ENCODE measurements at regions not wholly inside any gene's neighbourhood (a gene's known extent, or its start where the extent isn't known, plus 50 kb on each side); places are given as distances from the start of the nearest gene placed in this dataset.

GRCh38 chr6:23637296-23637695 lies 488.7 kb upstream of the NRSN1 start:
- Histone ChIP-seq H3K9me2 (ENCODE audit: insufficient read depth) (no peaks in the 10 kb centered on the region), H3K4me3 (no peak overlapping the region), H3K36me3 (ENCODE audit: low read depth) (no peaks in the 10 kb centered on the region), H3F3A (ENCODE audit: insufficient read depth, low read depth) (no peaks in the 10 kb centered on the region), H4K20me1 (ENCODE audit: insufficient read depth) (no peaks in the 10 kb centered on the region), H3K9me3 (ENCODE audit: insufficient read depth, low read depth) (no peaks in the 10 kb centered on the region), H2AFZ (no peak overlapping the region), H3K79me2 (ENCODE audit: low read depth) (no peaks in the 10 kb centered on the region), H3K4me1 (replicated peaks; ENCODE audit: insufficient read depth) (no peaks in the 10 kb centered on the region), H3K4me2 (no peak overlapping the region), H3K27me3 (ENCODE audit: insufficient read depth, low read depth) (no peaks in the 10 kb centered on the region), H3K27ac (no peak overlapping the region)
- ChIA-PET CTCF (no interaction called here), POLR2A (ENCODE audit: unreplicated experiment) (interaction anchor here (0.6 kb wide), 1 partner anchor 166 kb away, joined by 5 read pairs; no protein-coding TSS in a partner anchor)
- TF ChIP-seq CTCF (conservative IDR thresholded peaks at IDR 0.05): no peak
- no peak for TF ChIP-seq EZH2 (IDR thresholded peaks at IDR 0.05; ENCODE audit: low read depth)
- intact Hi-C loops (cut with micrococcal nuclease; ENCODE audit: unreplicated experiment): no loop called here
- no peak for DNase-seq
- BruUV-seq (replicated peaks): no TSS peak

- no TSS peak for BruUV-seq (replicated peaks)
- intact Hi-C loops (cut with micrococcal nuclease; ENCODE audit: unreplicated experiment): no loop called here
- Histone ChIP-seq H3F3A (ENCODE audit: insufficient read depth, low read depth) (no peaks in the 10 kb centered on the region), H3K9me3 (ENCODE audit: insufficient read depth, low read depth) (no peaks in the 10 kb centered on the region), H3K36me3 (ENCODE audit: low read depth) (no peaks in the 10 kb centered on the region), H3K4me1 (replicated peaks; ENCODE audit: insufficient read depth) (no peaks in the 10 kb centered on the region), H3K9me2 (ENCODE audit: insufficient read depth) (no peaks in the 10 kb centered on the region), H3K4me3 (no peak overlapping the region), H3K4me2 (no peak overlapping the region), H3K79me2 (ENCODE audit: low read depth) (no peaks in the 10 kb centered on the region), H4K20me1 (ENCODE audit: insufficient read depth) (no peaks in the 10 kb centered on the region), H3K27me3 (ENCODE audit: insufficient read depth, low read depth) (no peaks in the 10 kb centered on the region), H2AFZ (no peak overlapping the region), H3K27ac (no peak overlapping the region)
- CTCF ChIA-PET: no interaction called here
- TF ChIP-seq CTCF (conservative IDR thresholded peaks at IDR 0.05) (no peak), EZH2 (IDR thresholded peaks at IDR 0.05; ENCODE audit: low read depth) (no peak)
- POLR2A ChIA-PET (ENCODE audit: unreplicated experiment): no interaction called here
- DNase-seq: no peak
These were observed 483.2 kb upstream of the NRSN1 start for GRCh38 chr6:23642849-23643248.

- H4K20me1 ChIP-seq (ENCODE audit: insufficient read depth): no peaks in the 10 kb centered on the region
- H3K9me2 ChIP-seq (ENCODE audit: insufficient read depth): no peaks in the 10 kb centered on the region
- no peak for DNase-seq
- ChIA-PET CTCF (no interaction called here), POLR2A (ENCODE audit: unreplicated experiment) (no interaction called here)
- intact Hi-C loops (cut with micrococcal nuclease; ENCODE audit: unreplicated experiment): no loop called here
- no peaks in the 10 kb centered on the region for H3K9me3 ChIP-seq (ENCODE audit: insufficient read depth, low read depth)
- H3K4me1 ChIP-seq (replicated peaks; ENCODE audit: insufficient read depth): no peaks in the 10 kb centered on the region
- no peaks in the 10 kb centered on the region for H3K27me3 ChIP-seq (ENCODE audit: insufficient read depth, low read depth)
- TF ChIP-seq CTCF (conservative IDR thresholded peaks at IDR 0.05): no peak
- no peak for TF ChIP-seq EZH2 (IDR thresholded peaks at IDR 0.05; ENCODE audit: low read depth)
- no peak overlapping the region for H3K4me3 ChIP-seq
- no peaks in the 10 kb centered on the region for H3K36me3 ChIP-seq (ENCODE audit: low read depth)
- H3F3A ChIP-seq (ENCODE audit: insufficient read depth, low read depth): no peaks in the 10 kb centered on the region
- no peaks in the 10 kb centered on the region for H3K79me2 ChIP-seq (ENCODE audit: low read depth)
- H3K4me2 ChIP-seq: no peak overlapping the region
- no peak overlapping the region for H2AFZ ChIP-seq
- no peak overlapping the region for H3K27ac ChIP-seq
- no TSS peak for BruUV-seq (replicated peaks)
These were observed 479.0 kb upstream of the NRSN1 start for GRCh38 chr6:23647045-23647444.
